T47D (cell line): ENCODE measurements at regions not wholly inside any gene's neighbourhood (a gene's known extent, or its start where the extent isn't known, plus 50 kb on each side); places are given as distances from the start of the nearest gene placed in this dataset.
A peak's percentile ranks its signal among the peaks of the same experiment; 100 is the strongest.

Experiments used
- DNase-seq, 2 experiments: peaks; one replicate each; pipeline versions ENCODE4 v3.0.0 to v3.0.0-alpha.2; 2011 to 2012; ENCODE audit warnings: low read depth in 1 of 2, low spot score in 1 of 2
- JUND ChIP-seq: IDR thresholded peaks from 2 replicates; pipeline ENCODE4 v1.6.1; 2012; ENCODE audit warnings: low read depth
- in situ Hi-C: cut with HindIII; loops from 2 replicates; pipeline ENCODE4 v1.10.0; 2016; ENCODE audit warnings: low sequenced_read_pairs, low pct_unique_long_range_greater_than_20kb

- in situ Hi-C loops, result no loop called here
- no peak for TF ChIP-seq JUND
- DNase-seq, result no peak
Measured at GRCh38 chr3:83953417-83954089, 1005.2 kb upstream of the CADM2 start.

GRCh38 chr3:83956431-83956830 lies 1002.4 kb upstream of the CADM2 start:
- DNase-seq, result no peak
- no peak for TF ChIP-seq JUND
- in situ Hi-C loops, result no loop called here

GRCh38 chr3:83968356-83968755 lies 990.4 kb upstream of the CADM2 start:
- peak in 1 of 2 experiments; percentile 54 for DNase-seq
- no peak for TF ChIP-seq JUND
- in situ Hi-C loops, result no loop called here

GRCh38 chr3:83971666-83972065 lies 987.1 kb upstream of the CADM2 start:
- no peak for DNase-seq
- in situ Hi-C loops, result no loop called here
- no peak for TF ChIP-seq JUND

- in situ Hi-C loops, result no loop called here
- no peak for TF ChIP-seq JUND
- no peak for DNase-seq
Measured at GRCh38 chr3:84008623-84009022, 950.2 kb upstream of the CADM2 start.

GRCh38 chr3:84023842-84024241 lies 934.9 kb upstream of the CADM2 start:
- TF ChIP-seq JUND, result no peak
- no peak for DNase-seq
- in situ Hi-C loops, result no loop called here

GRCh38 chr3:84039099-84039498 lies 919.7 kb upstream of the CADM2 start:
- DNase-seq, result no peak
- in situ Hi-C loops, result no loop called here
- no peak for TF ChIP-seq JUND

GRCh38 chr3:84042399-84043106 lies 916.2 kb upstream of the CADM2 start:
- no peak for TF ChIP-seq JUND
- DNase-seq, result no peak
- in situ Hi-C loops, result no loop called here

- no peak for TF ChIP-seq JUND
- DNase-seq, result no peak
- in situ Hi-C loops, result no loop called here
Measured at GRCh38 chr3:84066915-84067314, 891.9 kb upstream of the CADM2 start.

- TF ChIP-seq JUND, result no peak
- DNase-seq, result no peak
- in situ Hi-C loops, result no loop called here
Measured at GRCh38 chr3:84073664-84074063, 885.1 kb upstream of the CADM2 start.

GRCh38 chr3:84074767-84075166 lies 884.0 kb upstream of the CADM2 start:
- DNase-seq, result no peak
- in situ Hi-C loops, result no loop called here
- no peak for TF ChIP-seq JUND

GRCh38 chr3:84077479-84077878 lies 881.3 kb upstream of the CADM2 start:
- in situ Hi-C loops, result no loop called here
- no peak for TF ChIP-seq JUND
- DNase-seq, result peak in 1 of 2 experiments; percentile 42

GRCh38 chr3:84082726-84083125 lies 876.1 kb upstream of the CADM2 start:
- DNase-seq, result no peak
- in situ Hi-C loops, result no loop called here
- no peak for TF ChIP-seq JUND
